Right lobe of liver (tissue), 6 donors: ENCODE measurements at regions not wholly inside any gene's neighbourhood (a gene's known extent, or its start where the extent isn't known, plus 50 kb on each side); places are given as distances from the start of the nearest gene placed in this dataset.

Experiments
- ATAC-seq, 4 donors: fragments of 200-7000 bp; cut with Tn5 transposase; one replicate each; pipeline ENCODE4 v1.9.1; 2020; ENCODE audit warnings: mild to moderate bottlenecking in 4 of 4, moderate library complexity in 4 of 4
- DNase-seq, 3 donors: peaks; one replicate each; pipeline ENCODE4 v3.0.0-alpha.2; 2020
- H3K27ac ChIP-seq, 3 donors: fragments of 200-600 bp; one replicate each; pipeline ENCODE4 v1.8.0; 2022
- H3K27me3 ChIP-seq, 2 donors: fragments of 200-600 bp; one replicate each; pipeline ENCODE4 v1.8.0; 2022
- H3K36me3 ChIP-seq, 4 donors: fragments of 200-600 bp; sonication (generic) in 1 of 4; one replicate each; pipeline versions ENCODE4 v1.5.1 to v1.8.0; 2017 to 2022; ENCODE audit warnings: control low read depth in 1 of 4
- H3K4me1 ChIP-seq, 4 donors: fragments of 200-600 bp; sonication (generic) in 1 of 4; one replicate each; pipeline versions ENCODE4 v1.5.1 to v1.8.0; 2017 to 2022; ENCODE audit warnings: control low read depth in 1 of 4
- H3K4me3 ChIP-seq, 3 donors: fragments of 200-600 bp; one replicate each; pipeline ENCODE4 v1.8.0; 2022
- H3K9me3 ChIP-seq, 4 donors: fragments of 200-600 bp; sonication (generic) in 1 of 4; one replicate each; pipeline versions ENCODE4 v1.5.1 to v1.8.0; 2017 to 2022; ENCODE audit warnings: control low read depth in 1 of 4
- CTCF ChIP-seq, 4 donors: fragments of 200-600 bp in 3 of 4; fragments of 450-650 bp in 1 of 4; IDR thresholded peaks; one replicate each; pipeline versions ENCODE4 v1.5.1 to v1.8.0; 2016 to 2022; ENCODE audit warnings: antibody characterized with exemption in 4 of 4, mild to moderate bottlenecking in 2 of 4
- POLR2A ChIP-seq: fragments of 450-650 bp; IDR thresholded peaks from one replicate; pipeline ENCODE4 v1.6.1; 2017; ENCODE audit warnings: antibody characterized with exemption, mild to moderate bottlenecking
- WGBS: methylation state at CpG from one replicate; pipeline ENCODE4 v1.1.6; 2018; ENCODE audit warnings: low coverage, low lambda C conversion rate; ENCODE audit not compliant: insufficient coverage; ENCODE audit errors: missing lambda C conversion rate; 5-methylcytosine and 5-hydroxymethylcytosine counted together
- intact Hi-C, 2 donors: fragments of 100-400 bp; cut with DNase I; formaldehyde crosslinking; loops; one replicate each; pipeline versions ENCODE4 v1.11.2 to v1.14.1; 2022
- donor health status: DM: no; HTN: yes; CAD: no.
- donor health status: DM: no; HTN: no; CAD: no.
- donor health status: DM: no; HTN: no; CAD: no.
- donor health status: DM: no; HTN: yes; CAD: no.
- donor health status: DM: no; HTN: yes; CAD: no.

DNA sequence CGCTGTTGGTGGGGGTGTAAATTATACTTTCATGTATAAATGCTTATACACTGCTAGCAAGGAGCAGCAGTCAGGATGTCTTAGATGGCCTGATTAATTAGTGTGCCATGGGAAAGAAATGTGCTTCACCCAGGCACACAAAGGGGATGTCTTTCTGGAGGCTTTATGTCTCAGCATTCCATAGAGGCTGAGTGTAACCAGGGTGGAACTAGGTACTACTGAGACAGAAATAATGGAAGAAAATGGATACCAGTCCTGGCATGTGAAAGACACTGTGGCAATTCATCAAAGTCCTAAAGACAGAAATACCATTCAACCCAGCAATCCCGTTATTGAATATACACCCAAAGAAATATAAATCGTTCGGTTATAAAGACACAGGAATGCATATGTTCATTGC, 52.5 kb downstream of the PF4 start:
- H3K36me3 ChIP-seq = no peaks in the 10 kb centered on the region
- WGBS = 90% methylated on average over 4 of the region's 4 CpGs
- H3K4me3 ChIP-seq = no peak overlapping the region
- TF ChIP-seq CTCF (IDR thresholded peaks at IDR 0.05) (no peak), POLR2A (no peak)
- no peak for DNase-seq
- no peaks in the 10 kb centered on the region for H3K9me3 ChIP-seq
- H3K4me1 ChIP-seq = no peaks in the 10 kb centered on the region
- H3K27ac ChIP-seq = no peak overlapping the region
- no peaks in the 10 kb centered on the region for H3K27me3 ChIP-seq
- intact Hi-C loops = no loop called here
- no peak for ATAC-seq

DNA sequence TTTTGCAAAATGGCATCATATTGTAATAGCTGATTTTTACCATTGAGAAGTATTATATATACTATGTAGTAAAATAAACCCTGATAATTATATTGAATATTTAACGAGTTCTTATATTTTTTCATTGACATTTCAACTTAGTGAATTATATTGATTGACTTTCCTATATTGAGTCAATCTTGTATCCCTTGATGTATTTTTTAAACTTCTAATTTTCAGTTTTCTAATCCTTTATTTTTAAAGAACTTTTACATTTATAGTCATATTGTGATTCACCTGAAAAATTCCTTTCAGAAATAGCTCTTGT, 54.4 kb downstream of the CXCL1 start:
- ATAC-seq (no peak), DNase-seq (no peak)
- Histone ChIP-seq H3K36me3 (no peaks in the 10 kb centered on the region), H3K27me3 (no peaks in the 10 kb centered on the region), H3K4me3 (no peak overlapping the region), H3K27ac (no peak overlapping the region), H3K4me1 (no peaks in the 10 kb centered on the region), H3K9me3 (no peaks in the 10 kb centered on the region)
- WGBS = 38% methylated on average over 1 of the region's 1 CpG
- intact Hi-C loops = no loop called here
- no peak for TF ChIP-seq POLR2A
- no peak for TF ChIP-seq CTCF (IDR thresholded peaks at IDR 0.05)

DNA sequence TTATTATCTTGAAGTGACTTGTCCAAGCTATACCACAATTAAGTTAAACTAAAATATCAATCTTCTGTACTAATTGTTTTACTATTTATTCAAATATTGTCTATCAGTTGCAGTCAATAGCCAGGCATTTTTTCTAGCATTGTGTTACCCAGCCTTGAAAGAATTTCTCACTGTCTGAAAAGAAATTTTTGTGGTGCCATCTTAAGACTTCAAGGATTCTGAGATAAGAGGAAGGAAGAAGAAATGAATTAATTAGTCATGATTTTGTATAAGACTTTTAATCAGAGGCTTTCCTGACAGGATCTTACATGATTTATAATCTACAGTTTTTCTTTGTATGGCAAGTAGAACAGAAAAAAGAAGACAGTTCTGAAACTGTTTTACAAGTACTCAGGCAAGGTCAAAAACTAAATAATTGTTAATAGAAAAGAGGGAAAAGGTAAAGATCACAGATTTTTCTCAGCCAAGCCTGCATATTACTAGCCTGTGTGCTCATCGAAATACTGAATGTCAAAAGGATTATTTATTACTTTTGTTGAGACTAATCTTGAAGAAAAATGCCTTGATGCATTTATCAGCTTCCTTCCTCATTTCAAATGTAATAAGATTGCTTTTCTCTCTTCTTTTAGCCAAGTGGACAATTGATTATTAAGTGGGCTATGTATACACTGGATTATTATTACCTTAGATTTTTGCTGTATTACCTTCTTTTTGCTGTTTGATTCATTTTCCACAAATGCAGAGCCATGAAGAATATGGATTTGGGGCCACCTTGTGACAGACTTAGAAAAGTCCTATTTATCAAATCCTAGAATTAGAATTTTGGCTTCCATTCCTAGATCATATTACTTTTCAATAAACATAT, 53.8 kb downstream of the CXCL1 start:
- peak in 1 of 4 donors; percentile 50 for ATAC-seq
- peak; percentile 32 to 41 (median 38) for TF ChIP-seq CTCF (IDR thresholded peaks at IDR 0.05)
- TF ChIP-seq POLR2A = no peak
- H3K4me1 ChIP-seq = no peaks in the 10 kb centered on the region
- H3K27me3 ChIP-seq = no peaks in the 10 kb centered on the region
- no peak overlapping the region for H3K4me3 ChIP-seq
- no peaks in the 10 kb centered on the region for H3K36me3 ChIP-seq
- DNase-seq = no peak
- 35% methylated on average over 1 of the region's 1 CpG for WGBS
- intact Hi-C loops = no loop called here
- no peak overlapping the region for H3K27ac ChIP-seq
- no peaks in the 10 kb centered on the region for H3K9me3 ChIP-seq

GRCh38 chr4:73922317-73922716, 53.1 kb downstream of the CXCL1 start:
- Histone ChIP-seq H3K4me3 (no peak overlapping the region), H3K4me1 (no peaks in the 10 kb centered on the region), H3K9me3 (no peaks in the 10 kb centered on the region), H3K27ac (no peak overlapping the region), H3K27me3 (no peaks in the 10 kb centered on the region), H3K36me3 (no peaks in the 10 kb centered on the region)
- ATAC-seq (no peak), DNase-seq (no peak)
- intact Hi-C loops = no loop called here
- TF ChIP-seq CTCF (IDR thresholded peaks at IDR 0.05) (no peak), POLR2A (no peak)
